ENCODE measurements at regions not wholly inside any gene's neighbourhood (a gene's known extent, or its start where the extent isn't known, plus 50 kb on each side); places are given as distances from the start of the nearest gene placed in this dataset.

GRCh38 chr4:180103794-180104193 lies 2139.4 kb upstream of the TENM3 start:
- no peak for DNase-seq

GRCh38 chr4:180105362-180105761 lies 2137.8 kb upstream of the TENM3 start:
- DNase-seq: no peak

DNA sequence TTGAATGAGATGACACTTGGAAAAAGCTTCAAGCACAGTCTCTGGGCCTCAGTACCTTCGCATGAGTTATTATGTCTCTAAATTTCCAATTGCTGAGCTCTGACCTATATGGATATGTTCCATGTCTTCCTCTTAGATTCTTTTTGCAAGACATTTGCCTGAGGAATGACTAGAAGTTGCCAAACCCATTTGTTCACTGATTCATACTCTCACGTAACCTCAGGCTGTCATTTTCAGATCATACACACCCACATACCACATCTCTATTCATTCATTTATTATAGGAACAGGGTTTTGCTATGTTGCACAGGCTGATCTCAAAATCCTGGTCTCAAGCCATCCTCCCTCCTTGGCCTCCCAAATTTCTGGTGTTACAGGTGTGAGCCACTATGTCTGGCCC lies 2137.1 kb upstream of the TENM3 start:
- DNase-seq: no peak

DNA sequence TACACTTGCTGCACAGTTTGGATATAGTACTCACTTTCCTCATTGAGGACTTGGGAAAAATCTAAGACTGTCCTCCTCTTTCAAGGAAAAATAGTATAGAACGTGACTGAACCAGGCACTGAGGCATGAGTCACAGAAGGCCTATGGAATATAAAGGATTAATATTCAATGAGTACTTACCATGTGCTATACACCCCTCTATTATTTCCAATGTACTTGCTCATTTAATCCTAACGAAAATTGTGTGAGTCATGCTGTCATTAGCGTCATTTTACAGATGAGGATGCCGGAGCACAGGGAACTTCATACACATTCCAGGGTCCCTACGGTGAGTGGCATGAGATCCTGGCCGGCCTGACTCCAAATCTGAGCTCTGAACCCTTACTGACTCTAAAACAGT lies 2136.2 kb upstream of the TENM3 start:
- no peak for DNase-seq

DNA sequence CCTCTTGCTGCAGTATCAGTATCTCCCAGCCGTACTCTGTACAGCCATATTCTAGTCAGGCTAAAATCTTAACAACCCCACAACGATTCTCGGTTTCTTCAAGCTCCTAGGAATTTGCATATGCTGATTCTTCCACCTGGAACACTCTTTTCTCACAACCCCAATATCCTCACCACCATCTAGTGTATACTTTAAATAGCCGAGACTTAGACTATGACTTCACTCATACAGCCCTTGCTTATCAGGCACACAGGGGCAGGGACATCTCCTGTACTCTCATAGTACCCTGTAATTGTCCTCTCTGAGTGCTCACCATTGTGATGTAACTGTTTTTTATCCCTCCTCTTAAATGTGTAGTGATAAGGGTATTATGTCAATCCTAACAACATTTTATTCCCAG lies 2126.4 kb upstream of the TENM3 start:
- no peak for DNase-seq

GRCh38 chr4:180120068-180120467 lies 2123.1 kb upstream of the TENM3 start:
- no peak for DNase-seq

DNA sequence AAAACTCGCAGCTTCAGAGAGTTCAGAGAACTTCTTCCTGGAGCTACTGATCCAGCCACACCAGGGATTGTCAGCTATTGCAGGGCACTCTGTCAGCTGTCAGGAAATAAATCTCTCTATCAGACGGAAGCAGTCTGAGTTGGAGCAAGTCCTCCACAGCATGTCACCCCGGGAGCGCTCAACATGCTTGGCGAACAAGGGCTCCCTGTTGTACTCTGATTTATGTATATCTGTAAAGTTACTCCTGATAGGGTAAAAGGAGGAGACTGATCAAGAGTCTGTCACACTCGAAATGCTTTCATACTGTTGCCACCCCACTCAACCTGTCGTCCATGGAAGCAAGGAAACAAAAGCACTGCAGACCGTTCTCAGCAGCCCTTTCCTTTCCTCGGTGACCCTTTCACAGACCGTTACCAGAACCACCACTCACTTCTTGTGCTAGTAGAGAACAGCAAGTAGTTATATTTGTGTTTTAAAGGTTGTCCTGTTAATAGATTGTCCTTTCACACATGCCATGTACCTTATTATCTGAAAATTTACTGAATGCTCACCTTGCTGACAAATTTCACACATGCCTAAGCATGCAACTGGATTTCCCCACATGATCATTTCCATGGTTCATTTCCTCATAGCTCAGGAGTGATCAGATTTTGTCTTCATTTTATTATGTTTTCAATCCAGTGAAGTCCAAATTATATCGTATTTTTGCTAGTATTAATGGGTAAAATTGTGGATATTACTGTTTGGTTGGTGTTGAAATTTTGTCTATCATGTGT lies 2108.9 kb upstream of the TENM3 start:
- DNase-seq: no peak

DNA sequence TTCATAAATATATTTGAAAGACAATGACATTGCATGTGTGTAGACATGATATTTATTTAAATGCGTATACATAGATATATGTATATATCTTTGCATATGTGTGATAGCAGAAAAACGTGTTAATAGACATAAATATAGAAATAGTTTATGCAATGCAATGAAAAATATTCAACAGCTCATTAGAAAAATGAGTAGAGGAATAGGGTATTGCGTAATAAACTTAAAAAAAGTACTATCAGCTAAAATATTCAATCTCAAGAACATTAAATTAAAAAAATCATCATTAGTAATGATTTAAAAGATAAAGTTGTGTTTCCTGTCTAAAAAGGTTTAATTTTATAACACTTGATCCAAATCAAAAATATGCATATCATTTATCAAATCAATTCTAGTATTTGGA lies 2101.5 kb upstream of the TENM3 start:
- no peak for DNase-seq

- no peak for DNase-seq
Observed at GRCh38 chr4:180148737-180149136, 2094.5 kb upstream of the TENM3 start.

GRCh38 chr4:180150818-180151217 lies 2092.4 kb upstream of the TENM3 start:
- no peak for DNase-seq

- DNase-seq: no peak
Observed at GRCh38 chr4:180152831-180153230, 2090.4 kb upstream of the TENM3 start.

GRCh38 chr4:180153587-180153986 lies 2089.6 kb upstream of the TENM3 start:
- DNase-seq: no peak

GRCh38 chr4:180156684-180157083 lies 2086.5 kb upstream of the TENM3 start:
- DNase-seq: no peak

GRCh38 chr4:180160195-180160983 lies 2082.8 kb upstream of the TENM3 start:
- no peak for DNase-seq

DNA sequence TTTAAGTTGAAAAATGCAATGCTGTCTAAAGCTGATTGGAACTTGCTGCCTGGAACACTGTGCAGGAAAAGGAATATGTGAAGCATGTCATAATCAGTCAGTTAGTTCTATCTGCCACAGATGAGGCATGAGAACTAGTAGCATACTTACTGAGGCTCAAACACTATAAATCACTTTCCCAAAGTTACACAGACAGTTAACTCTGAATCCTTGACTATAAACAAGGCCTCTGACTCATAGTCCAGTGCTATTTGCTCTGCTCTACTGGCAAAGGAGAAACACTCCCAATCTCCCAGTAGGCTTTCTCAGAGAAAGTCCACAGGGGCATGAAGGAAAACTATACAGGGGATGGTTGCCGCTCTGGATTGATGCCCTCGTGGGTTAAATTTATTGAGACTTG lies 2078.4 kb upstream of the TENM3 start:
- no peak for DNase-seq

DNA sequence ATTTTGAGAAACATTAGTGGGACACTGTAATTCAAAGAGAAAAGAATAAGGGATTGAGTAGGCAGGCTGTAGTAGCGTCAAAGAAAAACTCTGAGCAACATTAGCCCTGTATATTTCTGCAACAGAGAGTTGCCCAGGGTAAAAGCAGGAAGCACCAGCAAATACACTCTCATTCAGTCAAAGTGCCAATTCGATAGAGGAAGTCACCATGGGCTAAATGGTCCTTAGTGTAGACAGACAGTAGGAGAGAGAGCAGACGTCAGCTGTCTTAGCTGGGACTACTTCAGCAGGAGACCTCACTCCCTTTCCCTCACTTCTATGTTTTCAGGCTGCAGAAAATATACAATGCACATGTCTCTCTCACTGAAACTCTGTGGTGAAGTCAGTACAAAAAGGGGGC lies 2073.8 kb upstream of the TENM3 start:
- no peak for DNase-seq

DNA sequence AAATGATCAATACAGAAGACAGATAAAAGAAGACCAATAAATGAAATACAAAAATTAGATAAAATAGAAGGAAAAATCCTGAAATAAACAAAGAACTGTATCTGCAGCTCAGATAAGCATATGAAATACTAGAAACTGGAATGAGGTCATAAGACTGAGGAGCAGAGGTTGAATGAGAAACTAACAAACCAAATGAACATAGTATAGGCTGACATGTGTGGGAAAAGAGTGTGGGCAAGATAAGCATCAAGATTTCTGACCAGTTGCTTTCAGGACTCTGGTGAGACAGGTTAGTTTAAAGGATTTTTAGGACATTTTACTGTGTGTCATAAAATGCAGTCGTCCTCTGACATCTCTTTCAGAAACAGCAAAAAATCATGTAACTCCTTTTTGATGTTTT lies 2073.2 kb upstream of the TENM3 start:
- DNase-seq: no peak

GRCh38 chr4:180179146-180179545 lies 2064.1 kb upstream of the TENM3 start:
- no peak for DNase-seq

GRCh38 chr4:180189666-180190065 lies 2053.5 kb upstream of the TENM3 start:
- DNase-seq: no peak

DNA sequence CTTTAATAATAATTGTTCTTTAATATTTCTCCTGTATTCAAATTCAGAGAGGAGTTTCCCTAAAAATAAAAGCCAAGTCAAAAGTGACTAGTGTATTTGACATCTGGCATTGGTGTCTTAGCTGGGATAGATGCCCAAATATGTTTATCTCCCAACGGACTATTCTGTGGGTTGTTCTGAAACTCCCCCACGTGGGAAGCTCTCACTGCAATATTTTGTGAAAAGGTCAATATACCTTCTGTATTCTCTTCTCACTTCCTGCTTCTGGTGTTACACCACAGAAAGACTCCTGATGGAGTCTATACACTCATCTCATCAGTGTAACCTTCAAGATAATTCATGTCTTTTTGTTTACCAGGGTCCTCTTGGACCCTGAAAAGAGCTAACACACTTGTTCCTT lies 2052.8 kb upstream of the TENM3 start:
- no peak for DNase-seq

- no peak for DNase-seq
Observed at GRCh38 chr4:180197471-180197870, 2045.7 kb upstream of the TENM3 start.

DNA sequence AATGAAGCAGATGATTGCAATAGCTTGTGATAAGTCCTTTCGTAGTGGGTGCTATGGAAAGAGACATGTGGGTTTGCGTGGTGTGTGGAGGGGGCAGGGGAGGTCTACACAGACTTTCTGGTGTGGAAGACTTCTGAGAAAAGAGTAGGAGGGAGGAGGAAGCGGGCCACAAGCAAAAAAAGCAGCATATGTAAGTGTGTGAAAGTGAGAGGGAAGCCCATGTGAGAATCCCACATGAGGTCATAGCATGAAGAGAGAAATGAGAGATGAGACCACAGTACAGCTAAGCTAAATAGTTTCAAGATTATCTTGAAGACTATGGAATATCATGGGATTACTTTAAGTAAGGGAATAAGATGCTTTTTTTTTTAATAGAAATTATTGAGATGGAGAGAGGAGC lies 2039.9 kb upstream of the TENM3 start:
- DNase-seq: no peak

DNA sequence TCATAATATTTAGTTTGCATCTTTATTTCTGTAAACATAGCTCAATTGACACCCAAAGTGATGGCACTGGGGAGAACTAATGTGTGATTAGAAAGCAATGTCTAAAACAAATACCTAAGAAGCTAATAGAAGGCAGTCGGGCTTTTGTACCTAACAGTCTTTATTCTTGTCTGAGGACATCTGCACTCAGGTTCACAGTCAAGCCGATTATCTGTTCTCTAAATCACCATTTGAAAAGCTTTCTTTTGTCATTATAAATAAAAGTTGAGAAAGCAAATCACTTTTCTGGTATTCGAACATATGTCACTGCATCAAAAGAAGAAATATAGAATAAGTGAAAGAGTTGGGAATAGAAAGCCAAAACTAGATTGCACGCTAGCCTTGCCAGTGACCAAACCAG lies 2037.9 kb upstream of the TENM3 start:
- DNase-seq: no peak

- DNase-seq: no peak
Observed at GRCh38 chr4:180207921-180208320, 2035.3 kb upstream of the TENM3 start.

- DNase-seq: no peak
Observed at GRCh38 chr4:180217070-180217469, 2026.1 kb upstream of the TENM3 start.

All from activated naive CD4-positive, alpha-beta T cell (primary cell).